IPS-18c (cell line): ENCODE measurements at regions not wholly inside any gene's neighbourhood (a gene's known extent, or its start where the extent isn't known, plus 50 kb on each side); places are given as distances from the start of the nearest gene placed in this dataset.
"Not testable (repeated sequence)": the region's sequence is repeated elsewhere in the genome, so short reads cannot be mapped to it uniquely, and the experiment has no call there.

Experiments used
- H3K4me3 ChIP-seq: 2 replicates; pipeline ENCODE4 v1.7.0; 2013; ENCODE audit warnings: low read depth, mild to moderate bottlenecking, low read length, moderate library complexity; ENCODE audit not compliant: insufficient read depth
- H3K9me3 ChIP-seq: one replicate; pipeline ENCODE4 v1.6.1; 2013; ENCODE audit warnings: mild to moderate bottlenecking, low read length, moderate library complexity; ENCODE audit not compliant: control insufficient read depth, insufficient read depth

DNA sequence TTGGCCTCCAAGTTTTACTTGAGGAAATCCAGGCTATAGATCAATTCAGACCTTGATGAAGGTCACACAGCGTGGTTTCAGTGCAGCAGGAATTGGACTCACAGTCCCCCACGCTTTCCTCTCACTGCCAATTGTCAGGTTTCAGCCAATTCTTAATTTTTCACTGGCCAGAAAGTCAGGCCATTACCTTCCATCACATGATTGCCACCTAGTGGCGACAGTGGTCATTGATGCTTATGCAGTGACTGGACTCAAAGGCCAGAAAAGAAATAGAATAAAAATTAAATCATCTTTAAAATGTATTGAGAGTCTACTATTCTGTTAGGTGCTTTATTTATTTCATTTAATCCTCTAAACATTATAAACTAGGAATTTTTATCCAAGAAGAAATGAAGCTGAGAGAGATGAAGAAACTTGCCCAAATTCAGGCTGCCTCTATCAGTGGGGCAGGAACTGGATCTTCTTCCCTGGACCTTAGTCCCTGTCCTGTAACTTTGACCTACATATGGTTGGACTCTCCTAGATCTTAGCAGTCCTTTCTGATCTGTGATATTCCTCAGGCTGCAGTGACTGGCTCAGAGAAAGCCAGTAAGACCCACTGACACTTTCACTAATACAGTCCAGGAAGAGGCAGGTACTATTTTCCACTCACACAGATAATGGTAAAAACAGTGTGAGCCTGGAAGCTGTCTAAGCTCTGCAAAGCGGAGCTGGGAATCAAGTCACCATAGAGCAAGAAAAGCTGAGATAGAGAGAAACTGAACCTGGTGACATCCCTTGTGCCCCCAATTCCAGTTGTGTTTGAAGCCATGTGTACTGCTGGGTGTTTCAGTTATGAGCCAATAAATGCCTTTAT lies 133.3 kb downstream of the ELOVL4 start:
- no peaks in the 10 kb centered on the region for H3K9me3 ChIP-seq
- no peak overlapping the region for H3K4me3 ChIP-seq

DNA sequence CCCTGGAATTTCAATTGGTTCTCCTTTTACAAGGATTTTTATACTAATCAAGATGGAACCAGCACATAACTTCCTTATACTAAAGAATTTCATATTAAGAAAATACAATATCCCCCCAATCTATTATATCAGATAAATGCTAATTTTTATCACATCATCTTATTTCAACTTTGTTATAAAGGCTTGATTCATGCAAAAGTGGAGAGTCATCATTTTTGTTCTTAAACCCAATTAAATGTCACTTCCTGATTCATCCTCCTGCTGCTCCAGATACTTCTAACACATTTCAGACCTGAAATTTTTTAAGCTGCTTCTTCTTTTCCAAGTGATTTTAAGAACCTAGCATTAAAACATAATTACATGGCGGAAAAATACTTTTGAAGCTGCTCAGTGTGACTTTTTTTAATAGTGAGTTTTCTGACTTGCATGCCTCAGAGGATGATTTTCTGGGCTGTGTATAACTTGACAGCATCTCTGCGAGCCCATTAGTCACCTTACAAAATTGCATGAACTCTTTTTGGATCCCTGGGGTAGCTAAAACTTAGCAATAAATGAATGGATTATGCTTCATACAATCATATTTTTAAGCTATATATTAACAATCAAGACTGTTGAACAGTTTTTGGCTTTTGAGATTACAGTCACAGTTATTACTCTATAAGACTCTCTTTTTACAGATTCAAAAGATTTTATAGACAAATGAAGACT lies 134.1 kb downstream of the ELOVL4 start:
- no peak overlapping the region for H3K4me3 ChIP-seq
- H3K9me3 ChIP-seq = no peaks in the 10 kb centered on the region

DNA sequence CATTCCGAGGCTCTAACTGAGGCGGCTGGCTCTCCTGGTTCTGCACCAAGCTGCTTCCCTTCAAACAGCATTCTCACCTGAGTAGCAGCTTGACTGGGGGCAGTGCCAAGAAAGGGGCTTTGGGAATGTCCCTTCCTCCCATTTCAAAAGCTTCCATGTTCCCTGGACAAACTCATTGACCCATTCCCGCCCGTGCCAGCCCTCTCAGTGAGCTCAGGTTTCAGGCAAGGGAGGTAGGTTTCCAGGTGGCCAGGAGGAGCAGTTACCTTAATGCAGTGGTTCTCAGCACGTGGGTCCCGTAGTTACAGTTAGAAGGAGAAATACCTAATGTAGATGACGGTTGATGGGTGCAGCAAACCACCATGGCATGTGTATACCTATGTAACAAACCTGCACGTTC lies 135.2 kb downstream of the ELOVL4 start:
- no peak overlapping the region for H3K4me3 ChIP-seq
- H3K9me3 ChIP-seq = no peaks in the 10 kb centered on the region

DNA sequence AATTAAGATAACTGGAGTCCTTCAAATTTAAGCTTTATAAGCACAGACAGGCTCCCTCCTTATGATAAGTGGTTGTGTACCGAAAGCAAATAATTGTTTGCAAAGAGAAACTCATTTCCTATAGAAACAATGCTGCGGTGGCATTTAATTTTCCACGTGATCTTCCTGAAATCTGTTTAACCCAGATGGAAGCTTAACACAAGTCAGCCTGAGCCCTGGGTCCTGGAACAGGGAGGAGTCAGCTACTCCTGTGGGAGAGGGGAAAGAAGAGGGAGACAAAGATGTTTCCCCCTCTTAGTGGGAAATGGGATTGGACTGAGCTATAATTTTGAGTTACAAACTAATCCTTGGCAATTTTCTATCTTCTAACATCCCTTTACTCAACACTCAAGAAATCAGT lies 136.5 kb downstream of the ELOVL4 start:
- H3K4me3 ChIP-seq = no peak overlapping the region
- H3K9me3 ChIP-seq = no peaks in the 10 kb centered on the region

DNA sequence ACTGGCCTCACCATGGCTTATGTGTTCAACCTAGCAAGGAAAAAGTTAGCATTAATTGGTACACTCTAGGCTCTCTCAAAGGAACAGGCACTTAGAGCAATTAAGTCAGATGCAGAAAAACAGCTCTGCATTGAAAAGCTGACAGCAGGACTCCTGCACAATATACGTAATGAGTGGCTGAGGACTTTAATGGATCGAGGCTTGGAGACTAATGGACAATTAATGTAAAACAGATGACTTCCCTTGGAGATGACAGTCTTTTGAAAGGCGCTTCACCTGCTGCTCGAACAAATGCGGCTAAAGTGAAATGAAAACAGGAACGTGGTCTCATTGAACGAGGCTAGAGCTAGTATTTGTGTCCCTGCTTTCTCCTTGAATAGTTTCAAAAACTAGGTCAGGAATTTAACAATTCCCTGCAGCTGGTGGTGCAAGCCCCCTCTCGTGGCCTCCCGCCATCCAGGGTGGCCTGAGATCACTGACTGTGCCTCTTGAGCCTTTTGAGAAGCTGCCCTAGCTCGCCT lies 137.1 kb downstream of the ELOVL4 start:
- no peaks in the 10 kb centered on the region for H3K9me3 ChIP-seq
- H3K4me3 ChIP-seq = no peak overlapping the region

DNA sequence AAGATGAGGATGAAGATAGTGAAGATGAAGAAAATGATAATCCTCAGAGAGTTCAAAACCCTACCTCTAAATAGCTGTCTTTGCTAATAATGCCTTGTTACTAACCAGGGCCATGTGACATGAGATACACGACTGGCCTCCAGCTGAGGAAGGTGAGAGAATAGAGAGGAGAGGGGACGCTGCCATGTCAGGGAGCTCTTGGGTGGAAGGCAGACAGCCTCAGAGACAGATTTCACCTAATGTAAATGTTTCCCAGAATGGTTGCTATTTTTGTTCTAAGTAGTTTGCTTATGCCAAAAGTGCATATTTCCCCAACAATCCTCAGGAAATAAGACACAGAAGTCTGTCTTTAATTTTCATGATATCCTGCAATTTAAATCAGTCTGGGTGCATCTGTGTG lies 138.4 kb downstream of the ELOVL4 start:
- Histone ChIP-seq H3K4me3 (no peak overlapping the region), H3K9me3 (no peaks in the 10 kb centered on the region)

DNA sequence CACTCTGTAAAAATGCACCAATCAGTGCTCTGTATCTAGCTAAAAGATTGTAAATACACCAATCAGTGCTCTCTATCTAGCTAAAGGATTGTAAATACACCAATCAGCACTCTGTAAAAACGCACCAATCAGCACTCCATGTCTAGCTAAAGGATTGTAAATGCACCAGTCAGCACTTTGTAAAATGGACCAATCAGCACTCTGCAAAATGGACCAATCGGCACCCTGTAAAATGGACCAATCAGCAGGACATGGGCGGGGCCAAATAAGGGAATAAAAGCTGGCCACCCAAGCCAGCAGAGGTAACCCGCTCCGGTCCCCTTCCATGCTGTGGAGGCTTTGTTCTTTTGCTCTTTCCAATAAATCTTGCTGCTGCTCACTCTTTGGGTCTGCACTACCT lies 140.7 kb downstream of the ELOVL4 start:
- not testable (repeated sequence) for H3K9me3 ChIP-seq, H3K4me3 ChIP-seq

DNA sequence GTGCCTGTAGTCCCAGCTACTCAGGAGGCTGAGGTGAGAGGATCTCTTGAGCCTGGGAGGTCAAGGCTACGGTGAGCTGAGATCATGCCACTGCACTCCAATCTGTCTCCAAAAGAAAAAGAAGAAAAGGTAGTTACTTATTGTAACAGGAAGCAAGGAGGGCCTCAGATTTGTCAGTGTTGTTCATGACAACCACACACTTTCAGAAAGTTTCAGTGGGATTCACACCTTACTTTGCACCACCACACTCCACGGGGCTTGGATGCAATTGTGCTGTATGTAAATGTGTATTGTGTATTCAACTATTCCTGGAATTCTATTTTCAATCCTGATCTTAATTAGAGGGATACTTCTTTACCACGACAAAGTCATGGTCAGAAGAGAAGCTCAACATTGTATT lies 142.6 kb downstream of the ELOVL4 start:
- no peak overlapping the region for H3K4me3 ChIP-seq
- H3K9me3 ChIP-seq = no peaks in the 10 kb centered on the region

DNA sequence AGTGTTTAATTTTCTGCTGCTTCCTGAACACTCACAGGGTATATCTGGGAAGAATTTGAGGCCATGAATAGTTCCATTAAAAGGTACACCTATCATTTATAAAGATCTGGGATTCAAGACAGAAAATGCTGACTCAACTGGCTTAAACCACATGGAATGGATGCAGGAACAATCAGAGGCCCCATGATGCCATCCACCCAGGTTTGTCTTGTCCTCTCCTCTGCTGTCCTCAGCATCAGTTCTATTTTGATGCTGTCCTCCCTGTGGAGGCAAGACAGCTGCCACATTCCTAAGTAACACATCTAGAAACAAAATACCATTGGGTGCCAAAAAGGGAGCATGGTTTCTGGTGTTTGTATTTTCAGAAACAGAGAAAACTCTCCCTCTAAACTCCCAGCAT lies 143.4 kb downstream of the ELOVL4 start:
- H3K9me3 ChIP-seq = no peaks in the 10 kb centered on the region
- no peak overlapping the region for H3K4me3 ChIP-seq

DNA sequence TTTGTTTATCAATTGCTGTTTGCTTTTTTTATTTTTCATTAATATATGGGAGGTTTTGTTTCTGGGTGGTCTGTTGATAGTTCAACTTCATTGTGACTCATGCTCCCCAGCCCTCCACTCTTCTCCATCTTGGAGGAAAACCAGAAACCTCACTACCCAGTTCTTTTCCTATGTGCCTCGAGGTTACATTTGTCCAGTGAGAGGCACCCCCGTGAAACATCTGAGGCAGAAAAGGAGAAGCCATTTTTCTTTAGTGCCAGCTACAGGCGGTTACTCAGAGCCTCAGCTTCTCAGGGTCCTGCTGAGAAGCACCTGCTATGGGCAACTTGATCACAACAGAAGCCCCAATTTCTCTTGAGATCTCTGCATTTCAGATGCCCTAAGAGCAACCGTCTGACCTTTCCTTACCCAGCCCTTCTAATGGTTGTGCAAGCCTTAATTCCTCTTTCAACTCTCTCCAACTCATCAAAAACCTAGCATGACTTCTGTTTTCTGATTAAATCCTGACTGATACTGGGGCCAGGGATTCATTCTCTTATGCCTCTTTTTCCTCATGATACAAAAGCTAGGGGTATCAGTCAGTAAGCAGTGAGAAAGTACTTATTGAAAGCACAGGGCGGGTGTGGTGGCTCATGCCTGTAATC lies 144.6 kb downstream of the ELOVL4 start:
- Histone ChIP-seq H3K4me3 (no peak overlapping the region), H3K9me3 (no peaks in the 10 kb centered on the region)

DNA sequence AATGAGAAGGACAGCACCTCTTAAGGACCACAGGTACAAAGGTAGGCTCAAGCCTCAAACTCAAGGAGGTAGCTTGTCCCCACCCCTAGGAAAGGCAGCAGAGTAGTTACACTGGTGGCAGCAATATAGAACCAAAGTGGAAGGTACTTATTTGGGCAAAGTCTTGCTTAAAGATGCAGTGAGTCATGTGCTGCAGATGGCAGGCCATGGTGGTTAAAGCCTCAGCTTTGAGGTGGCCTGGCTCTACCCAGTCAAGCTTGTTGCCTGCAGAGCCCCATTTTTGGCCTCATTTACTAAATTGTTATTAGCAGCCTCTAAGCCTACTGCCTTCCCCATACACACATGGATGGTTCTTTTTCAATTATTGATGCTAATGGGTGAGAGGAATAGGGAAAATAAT lies 146.0 kb downstream of the ELOVL4 start:
- Histone ChIP-seq H3K9me3 (no peaks in the 10 kb centered on the region), H3K4me3 (no peak overlapping the region)

DNA sequence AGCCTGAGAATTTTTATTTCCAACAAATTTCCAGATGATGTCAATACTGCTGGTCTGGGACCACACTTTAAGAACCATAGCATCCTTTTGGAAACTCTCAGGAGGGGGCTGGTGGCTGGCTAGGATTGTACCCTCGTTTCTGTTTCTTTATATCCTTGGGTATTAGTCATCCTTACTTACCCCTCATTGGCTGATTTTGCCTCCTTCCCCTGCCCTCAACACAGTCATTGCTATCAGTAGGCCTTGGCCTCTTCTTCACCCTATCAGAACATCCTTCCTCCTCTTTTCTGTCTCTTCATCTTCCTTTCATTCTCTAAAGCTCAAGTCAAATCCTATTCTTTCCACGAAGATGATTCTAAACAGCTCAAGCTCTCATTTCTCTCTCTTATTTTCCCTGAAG lies 148.5 kb downstream of the ELOVL4 start:
- Histone ChIP-seq H3K9me3 (no peaks in the 10 kb centered on the region), H3K4me3 (no peak overlapping the region)

DNA sequence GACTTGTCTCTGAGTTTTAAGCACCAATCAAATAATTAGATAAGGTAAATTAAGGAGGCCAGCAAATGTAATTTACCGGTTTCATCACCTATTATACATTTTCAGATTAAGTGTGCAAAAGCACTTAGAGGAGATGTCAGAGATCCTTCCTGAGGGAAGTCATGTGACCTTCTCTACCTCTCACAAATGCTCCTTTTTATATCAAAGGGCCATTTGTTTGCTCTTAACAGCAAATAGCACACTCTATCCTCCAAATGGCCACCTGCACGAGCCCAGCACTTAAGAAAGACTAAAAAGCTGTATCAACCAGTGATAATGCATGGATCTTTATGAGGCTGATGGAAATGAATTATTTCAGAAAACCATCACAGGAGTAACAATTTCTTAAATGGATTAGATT lies 149.4 kb downstream of the ELOVL4 start:
- Histone ChIP-seq H3K4me3 (no peak overlapping the region), H3K9me3 (no peaks in the 10 kb centered on the region)

DNA sequence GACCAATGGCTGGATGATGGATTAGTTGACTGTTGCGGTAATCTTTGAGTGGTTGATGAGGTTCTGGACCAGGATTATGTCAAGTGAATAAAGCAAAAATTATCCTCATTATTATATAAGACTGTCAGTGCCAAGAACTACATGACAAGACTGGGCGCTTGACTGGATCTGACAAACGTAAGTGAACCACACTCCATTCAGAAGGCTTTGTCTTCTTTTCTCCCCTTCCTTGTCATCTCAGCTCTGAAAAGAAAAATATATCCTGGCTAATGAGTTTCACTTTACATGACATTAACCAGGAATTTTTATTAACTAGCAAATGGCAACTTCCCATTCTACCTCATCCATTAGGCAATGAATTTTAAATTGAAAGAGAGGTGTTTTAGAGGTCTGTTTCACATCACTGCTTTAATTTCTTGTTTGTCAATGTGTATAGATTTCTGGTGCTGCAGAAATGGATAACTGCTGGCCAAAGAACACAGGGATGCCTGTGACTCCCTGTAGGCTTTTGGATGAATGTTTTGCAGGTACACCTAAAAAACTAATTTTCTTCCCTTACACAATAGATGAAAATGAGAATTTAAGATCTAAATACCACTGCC lies 150.1 kb downstream of the ELOVL4 start:
- Histone ChIP-seq H3K4me3 (no peak overlapping the region), H3K9me3 (no peaks in the 10 kb centered on the region)

DNA sequence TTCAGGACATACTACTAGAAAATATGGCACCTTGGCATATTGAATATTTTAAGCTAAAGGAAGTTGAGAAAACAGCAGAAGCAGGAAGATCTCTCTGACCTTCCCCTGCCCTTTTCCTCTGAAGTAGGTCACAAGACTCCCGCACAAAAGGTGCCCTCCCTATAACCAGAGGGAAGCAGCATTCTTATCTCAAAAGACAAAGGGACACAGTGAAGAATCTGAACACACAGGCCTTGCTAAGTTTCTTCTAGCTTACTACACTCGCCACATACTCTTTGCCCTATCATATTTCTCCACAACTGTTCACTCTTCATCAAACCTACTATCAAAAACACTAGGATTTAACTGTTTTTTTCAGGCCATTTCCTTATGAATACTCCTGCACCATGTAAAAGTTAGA lies 151.2 kb downstream of the ELOVL4 start:
- H3K9me3 ChIP-seq = no peaks in the 10 kb centered on the region
- H3K4me3 ChIP-seq = no peak overlapping the region

DNA sequence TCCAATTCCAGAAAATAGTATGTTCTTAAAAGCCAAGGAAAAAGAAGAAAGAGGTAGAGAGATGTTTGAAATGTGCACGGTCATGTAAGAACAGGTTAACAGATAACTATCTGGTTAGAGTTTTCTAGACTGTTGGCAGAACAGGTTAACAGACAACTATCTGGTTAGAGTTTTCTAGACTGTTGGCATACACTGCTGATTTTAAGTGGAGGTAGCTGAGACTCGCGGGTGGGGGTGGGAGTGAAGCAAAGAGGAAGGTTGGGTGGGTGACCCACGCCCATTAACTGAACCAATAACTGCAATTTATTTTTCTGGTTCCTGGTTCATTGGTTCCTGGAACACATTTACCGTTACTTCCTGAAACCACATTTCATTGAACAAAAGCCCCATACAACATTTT lies 157.5 kb downstream of the ELOVL4 start:
- no peak overlapping the region for H3K4me3 ChIP-seq
- no peaks in the 10 kb centered on the region for H3K9me3 ChIP-seq

DNA sequence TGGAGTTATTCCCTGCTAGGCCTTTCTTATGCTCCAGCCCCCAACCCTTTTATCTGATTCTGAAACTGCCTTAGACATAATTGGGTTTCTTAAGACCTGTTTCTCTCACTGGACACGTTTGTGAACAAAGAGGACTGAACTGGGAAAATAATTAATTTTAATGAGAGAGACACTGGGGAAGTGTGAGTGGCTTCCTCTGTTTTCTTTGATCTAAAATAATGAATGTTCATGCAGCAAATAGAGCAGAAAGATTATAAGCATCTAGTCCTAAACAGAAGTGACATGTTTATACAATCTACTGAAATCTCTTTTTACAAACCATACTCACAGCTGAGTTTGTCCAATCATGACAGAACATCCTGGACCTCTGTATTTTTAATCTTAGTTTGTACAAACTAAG lies 157.6 kb downstream of the SH3BGRL2 start:
- no peaks in the 10 kb centered on the region for H3K9me3 ChIP-seq
- H3K4me3 ChIP-seq = no peak overlapping the region

DNA sequence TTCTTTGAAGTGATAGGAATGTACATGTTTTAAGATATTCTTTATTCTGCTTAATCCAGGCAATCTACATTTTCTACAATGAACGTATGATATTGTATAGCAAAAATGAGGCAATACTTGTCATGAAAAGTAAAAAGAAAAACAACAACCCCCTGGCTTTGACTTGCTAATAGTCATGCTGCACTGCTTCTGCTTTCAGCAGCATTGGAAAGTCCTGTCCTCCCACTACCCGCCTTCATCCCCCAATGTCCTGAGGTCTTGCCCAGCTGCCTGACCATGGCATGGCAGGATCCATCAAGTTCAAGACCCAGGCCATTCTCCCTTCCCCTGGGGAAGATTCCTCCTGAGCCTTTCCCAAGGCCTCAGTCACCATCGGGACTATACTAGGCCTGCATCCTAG lies 156.5 kb downstream of the SH3BGRL2 start:
- no peaks in the 10 kb centered on the region for H3K9me3 ChIP-seq
- H3K4me3 ChIP-seq = no peak overlapping the region
